Head of caudate nucleus (tissue), 42 donors: ENCODE measurements at regions not wholly inside any gene's neighbourhood (a gene's known extent, or its start where the extent isn't known, plus 50 kb on each side); places are given as distances from the start of the nearest gene placed in this dataset.
A peak's percentile ranks its signal among the peaks of the same experiment; 100 is the strongest.
"Not testable (repeated sequence)": the region's sequence is repeated elsewhere in the genome, so short reads cannot be mapped to it uniquely, and the experiment has no call there.

Experiments
- DNase-seq, 42 donors: peaks; one replicate each; pipeline versions ENCODE4 v3.0.0 to v3.0.0-alpha.2; 2020 to 2021; ENCODE audit warnings: mixed read lengths in 7 of 42
- intact Hi-C: fragments of 100-400 bp; cut with DNase I; formaldehyde crosslinking; loops from one replicate; pipeline ENCODE4 v1.15.0; 2022

GRCh38 chr1:34365295-34365694, 188.6 kb downstream of the C1orf94 start:
- intact Hi-C loops: no loop called here
- DNase-seq: no peak

DNA sequence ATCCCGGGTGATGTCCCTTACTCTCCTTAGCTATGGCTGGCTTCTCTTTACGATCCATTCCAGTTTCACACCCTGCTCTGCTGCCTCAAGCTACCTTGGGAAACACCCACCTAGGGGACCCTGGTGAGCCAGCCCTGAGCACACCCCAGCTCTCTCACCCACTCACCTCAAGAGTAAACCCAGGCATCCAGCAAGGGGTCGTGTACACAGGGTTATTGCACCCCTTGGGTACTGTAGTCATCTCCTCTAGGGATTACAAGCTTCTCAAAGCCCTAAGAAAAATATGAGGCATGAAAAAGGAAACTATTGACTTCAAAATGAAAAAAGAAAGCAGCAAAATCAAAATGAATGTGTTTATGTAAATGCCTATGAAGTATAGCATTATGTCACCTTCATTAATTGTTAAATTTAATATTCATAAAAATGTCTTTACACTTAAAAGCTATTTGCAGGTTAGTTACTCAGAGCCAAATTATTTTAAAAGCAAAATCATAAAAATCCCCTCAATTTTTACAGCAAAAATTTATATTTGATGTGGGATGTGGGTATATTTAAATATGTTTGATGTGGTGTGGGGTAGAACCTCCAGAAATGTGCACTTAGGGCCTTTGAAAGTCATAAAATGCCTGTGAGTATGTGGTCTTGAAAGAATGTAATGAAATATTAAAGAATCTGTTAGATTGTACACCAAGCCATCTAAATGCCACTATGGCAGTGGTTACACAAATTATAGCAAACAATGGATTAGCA, 190.3 kb downstream of the C1orf94 start:
- no peak for DNase-seq
- intact Hi-C loops: no loop called here

DNA sequence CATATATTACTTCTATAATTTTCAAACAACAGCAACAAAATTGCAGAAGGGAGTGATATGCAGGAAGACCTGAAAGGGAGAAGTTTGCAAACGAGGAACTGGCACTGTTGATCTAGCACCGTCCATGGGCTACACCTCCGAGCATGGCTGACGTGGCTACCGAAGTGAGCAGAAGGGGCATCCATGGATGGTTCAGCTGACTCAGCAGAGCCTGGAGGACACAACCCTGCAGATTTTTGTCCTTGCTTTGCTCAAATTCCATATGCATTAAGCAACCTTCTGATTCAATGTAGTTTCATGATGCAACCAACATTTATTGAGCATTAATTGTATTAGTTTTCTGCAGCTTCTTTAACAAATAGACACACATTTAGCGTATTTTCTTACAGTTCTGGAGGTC, 191.2 kb downstream of the C1orf94 start:
- no peak for DNase-seq
- intact Hi-C loops: no loop called here

DNA sequence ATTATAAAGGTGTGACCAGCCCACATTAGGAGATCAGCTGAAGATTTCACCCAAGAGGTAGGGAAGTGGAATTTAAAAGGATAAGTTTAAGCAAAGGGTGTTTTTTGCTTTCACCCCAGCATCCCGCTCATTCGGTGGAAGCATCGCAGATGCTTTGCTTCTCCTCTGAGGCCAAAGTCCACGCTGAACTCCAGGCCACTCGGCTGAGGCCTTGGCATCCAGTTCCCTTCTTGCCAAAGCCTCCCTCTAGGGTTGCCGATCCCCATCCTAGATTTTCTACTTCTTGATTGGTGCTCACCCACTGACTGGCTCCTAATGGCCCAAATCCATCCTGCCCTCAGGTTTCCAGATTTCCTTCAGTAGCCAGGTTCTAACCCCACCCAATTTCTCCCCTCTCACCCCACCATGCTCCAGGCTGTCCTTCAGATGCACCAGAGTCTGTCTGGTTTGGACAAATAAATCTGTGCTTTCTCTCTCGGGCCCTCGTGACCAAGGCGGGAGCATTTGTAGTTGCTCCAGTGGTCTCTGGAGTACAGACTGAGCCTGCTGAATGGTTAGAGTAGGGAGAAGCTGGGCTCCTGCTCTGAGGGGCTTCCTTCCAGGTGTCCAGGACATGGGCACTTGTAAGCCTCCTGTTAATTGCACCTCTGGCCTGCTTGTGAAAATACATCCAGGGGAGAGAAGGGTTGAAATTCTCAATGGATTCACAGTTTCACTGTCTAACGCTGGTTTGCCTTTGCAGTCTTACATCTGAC, 193.2 kb downstream of the C1orf94 start:
- intact Hi-C loops: no loop called here
- DNase-seq: no peak

- DNase-seq: no peak
Observed at GRCh38 chr1:34370748-34371147, 194.0 kb downstream of the C1orf94 start.

DNA sequence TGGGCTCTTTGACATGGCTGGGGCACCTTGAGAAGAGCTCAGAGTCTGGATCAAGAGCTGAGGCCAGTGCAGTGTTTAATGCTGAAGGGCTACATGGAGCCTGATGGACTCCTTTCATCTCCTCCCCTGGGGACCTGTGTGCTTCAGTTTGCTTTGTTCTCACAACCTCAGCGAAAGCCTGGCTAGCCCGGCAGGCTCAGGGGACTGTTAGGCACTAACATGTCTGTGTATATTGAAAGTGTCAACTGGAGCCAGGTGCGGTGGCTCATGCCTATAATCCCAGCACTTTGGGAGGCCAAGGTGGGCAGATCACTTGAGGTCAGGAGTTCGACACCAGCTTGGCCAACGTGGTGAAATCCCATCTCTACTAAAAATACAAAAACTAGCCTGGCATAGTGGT, 194.5 kb downstream of the C1orf94 start:
- DNase-seq, intact Hi-C loops: not testable (repeated sequence)

More at GRCh38 chr1:34370748-34371147, 194.0 kb downstream of the C1orf94 start:
- intact Hi-C loops: no loop called here

GRCh38 chr1:34371829-34372532, 195.3 kb downstream of the C1orf94 start:
- no peak for DNase-seq
- intact Hi-C loops: no loop called here

DNA sequence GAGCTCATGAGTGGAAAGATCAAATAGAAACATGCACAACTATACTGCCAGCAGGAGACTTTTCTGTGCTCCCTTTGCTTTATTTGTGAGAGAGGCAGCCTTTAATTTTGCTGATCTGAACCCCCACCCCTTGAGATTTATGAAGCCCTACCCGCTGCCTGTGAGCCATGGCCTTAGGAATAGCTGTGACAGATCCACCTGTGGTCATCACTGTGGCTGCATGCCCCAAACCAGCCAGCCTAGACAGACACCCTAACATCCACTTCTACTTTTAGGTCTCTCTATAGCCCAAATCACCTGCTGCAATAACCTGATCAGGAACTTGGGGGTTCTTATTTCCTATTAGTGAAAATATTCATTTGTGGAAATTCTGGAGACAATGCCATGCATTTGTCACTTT, 196.2 kb downstream of the C1orf94 start:
- no peak for DNase-seq
- intact Hi-C loops: no loop called here

DNA sequence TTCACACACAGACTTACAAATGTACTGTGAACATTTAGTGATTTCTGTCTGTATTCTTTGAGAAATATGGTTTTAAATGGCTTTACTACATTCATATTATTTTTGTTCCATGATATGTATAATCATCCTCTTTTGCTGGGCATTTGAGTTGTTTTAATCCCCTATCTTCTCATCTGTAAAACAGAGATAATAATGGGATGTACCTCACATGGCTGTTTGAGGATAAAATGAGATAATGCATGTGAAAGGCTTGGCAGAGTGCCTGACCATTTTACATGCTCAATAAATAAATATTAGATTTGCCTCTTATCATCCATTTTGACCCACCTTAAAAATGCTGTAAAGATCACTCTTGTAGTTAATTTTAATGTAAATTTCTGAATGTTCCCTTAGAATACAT, 197.2 kb downstream of the C1orf94 start:
- intact Hi-C loops: no loop called here
- DNase-seq: no peak

DNA sequence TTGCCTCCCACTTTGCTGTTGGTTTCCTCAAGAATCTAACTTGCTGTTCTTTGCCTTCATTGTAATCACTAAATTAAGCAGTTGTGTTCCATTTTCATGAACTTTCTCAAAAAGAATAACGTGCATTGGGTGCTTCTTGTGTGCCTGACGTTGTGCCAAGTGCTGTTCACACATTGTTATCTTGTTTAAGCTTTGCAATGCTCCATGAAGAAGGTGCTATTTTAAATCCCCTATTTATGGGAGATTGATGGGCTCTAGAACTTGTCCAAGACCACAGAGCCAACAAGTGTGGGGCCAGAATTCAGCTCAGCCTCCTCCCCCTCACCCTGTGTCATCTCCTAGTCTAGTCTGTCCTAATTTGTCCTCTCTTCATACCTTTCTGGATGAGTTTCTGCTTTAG, 199.8 kb downstream of the C1orf94 start:
- intact Hi-C loops: no loop called here
- no peak for DNase-seq

- DNase-seq: no peak
- intact Hi-C loops: no loop called here
Observed at GRCh38 chr1:34378968-34379856, 202.5 kb downstream of the C1orf94 start.

DNA sequence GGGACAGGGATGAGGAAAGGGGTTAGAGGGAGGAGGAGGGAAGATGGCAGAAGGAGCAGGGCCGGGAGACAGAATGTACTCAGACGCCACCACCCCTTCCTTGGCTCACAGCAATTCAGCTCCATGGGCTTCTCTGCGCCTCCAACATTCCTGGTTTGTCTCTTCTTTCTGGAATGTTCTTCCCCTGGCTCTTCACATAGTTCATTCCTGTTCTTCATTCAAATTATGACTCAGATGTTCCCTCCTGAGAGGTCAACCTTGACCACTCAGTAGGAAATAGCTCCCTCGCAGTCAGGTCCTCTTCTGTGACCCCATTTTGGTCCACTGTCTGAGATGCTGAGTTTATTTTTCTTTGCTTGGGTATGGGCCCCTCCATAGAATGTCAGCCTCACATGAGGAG, 203.2 kb downstream of the C1orf94 start:
- no peak for DNase-seq
- intact Hi-C loops: no loop called here

DNA sequence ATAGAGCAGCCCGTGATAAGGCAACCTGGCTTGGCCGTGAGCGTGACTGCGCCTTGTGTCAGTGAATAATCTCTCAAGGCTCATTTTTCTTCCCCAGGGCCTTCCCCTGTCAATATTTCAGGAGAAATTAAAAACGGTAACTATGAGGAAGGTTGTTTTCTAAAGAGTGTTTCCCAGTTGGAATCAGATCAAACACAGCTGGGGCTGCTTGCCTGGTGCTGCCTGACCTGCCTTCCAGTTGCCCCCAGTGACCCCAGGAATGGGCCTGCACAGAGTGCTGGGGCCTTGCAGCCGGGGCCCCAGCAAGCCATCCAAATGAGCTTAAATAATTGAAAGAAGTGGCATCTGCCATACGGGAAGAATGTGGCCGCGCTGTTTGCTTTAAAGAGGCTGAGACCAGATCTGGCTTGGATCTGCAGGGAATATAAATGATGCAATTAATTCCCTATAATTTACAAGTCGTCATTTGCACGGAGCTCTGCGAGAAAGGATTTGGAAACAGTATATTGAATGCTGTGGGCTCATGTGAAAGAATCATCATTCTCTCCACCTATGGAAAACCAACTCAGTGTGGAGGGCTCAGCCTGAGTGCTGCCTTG, 203.9 kb downstream of the C1orf94 start:
- intact Hi-C loops: no loop called here

GRCh38 chr1:34389974-34390373, 213.3 kb downstream of the C1orf94 start:
- DNase-seq: no peak
- intact Hi-C loops: no loop called here

More for the DNA sequence above, 203.9 kb downstream of the C1orf94 start:
- DNase-seq: no peak

DNA sequence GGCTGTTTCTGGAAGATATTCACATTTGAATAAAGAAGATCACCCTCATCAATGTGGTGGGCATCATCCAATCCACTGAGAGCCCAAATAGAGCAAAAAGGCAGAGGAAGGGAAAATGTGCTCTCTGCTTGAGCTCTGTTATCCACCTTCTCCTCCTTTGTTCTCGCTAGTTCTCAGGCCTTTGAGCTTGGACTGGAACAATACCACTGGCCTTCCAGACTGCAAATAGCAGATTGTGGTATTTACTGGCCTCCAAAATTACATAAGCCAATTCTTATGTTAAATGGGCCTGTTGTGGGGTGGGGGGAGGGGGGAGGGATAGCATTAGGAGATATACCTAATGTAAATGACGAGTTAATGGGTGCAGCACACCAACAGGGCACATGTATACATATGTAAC, 219.3 kb downstream of the C1orf94 start:
- intact Hi-C loops: no loop called here
- DNase-seq: no peak

- no peak for DNase-seq
- intact Hi-C loops: no loop called here
Observed at GRCh38 chr1:34398241-34398915, 221.7 kb downstream of the C1orf94 start.

- intact Hi-C loops: no loop called here
- no peak for DNase-seq
Observed at GRCh38 chr1:34398916-34399275, 222.2 kb downstream of the C1orf94 start.

GRCh38 chr1:34400675-34401074, 224.0 kb downstream of the C1orf94 start:
- peak in 1 of 42 donors; percentile 5 for DNase-seq
- intact Hi-C loops: no loop called here
